EH (cell line): ENCODE measurements at regions not wholly inside any gene's neighbourhood (a gene's known extent, or its start where the extent isn't known, plus 50 kb on each side); places are given as distances from the start of the nearest gene placed in this dataset.

ENCODE experiments used
- DNase-seq: peaks from one replicate; pipeline ENCODE4 v3.0.0-alpha.2; 2015; ENCODE audit warnings: low read depth

DNA sequence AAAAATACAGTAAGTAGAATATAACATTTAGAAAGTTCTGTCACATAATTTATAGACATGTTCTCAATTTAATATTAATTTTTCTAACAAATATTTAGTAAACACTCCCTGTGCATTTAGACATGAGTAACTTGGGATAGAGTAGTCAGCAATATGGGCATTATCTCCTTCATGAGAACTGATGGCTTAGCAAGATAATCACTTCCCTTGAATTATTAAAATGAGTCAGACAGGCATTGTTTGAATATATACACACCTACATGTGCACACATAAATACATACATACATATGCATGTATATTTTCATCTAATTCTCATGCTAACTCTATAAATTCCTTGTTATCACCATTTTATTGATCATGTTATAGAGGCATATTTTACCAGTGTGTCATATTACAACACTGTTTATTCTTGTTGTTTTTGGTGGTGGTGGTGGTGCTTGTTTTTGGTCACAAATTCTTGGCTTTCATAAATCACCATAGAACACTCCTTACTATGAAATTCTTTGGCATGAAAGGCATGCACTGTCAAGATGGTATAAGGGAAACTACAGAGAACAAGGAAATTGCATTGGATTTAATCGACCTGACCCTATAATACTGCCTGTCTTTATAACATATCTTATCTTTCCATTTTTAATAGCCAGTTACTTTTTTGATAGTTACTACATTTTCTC is 434.5 kb upstream of the MANEA start:
- no peak for DNase-seq

DNA sequence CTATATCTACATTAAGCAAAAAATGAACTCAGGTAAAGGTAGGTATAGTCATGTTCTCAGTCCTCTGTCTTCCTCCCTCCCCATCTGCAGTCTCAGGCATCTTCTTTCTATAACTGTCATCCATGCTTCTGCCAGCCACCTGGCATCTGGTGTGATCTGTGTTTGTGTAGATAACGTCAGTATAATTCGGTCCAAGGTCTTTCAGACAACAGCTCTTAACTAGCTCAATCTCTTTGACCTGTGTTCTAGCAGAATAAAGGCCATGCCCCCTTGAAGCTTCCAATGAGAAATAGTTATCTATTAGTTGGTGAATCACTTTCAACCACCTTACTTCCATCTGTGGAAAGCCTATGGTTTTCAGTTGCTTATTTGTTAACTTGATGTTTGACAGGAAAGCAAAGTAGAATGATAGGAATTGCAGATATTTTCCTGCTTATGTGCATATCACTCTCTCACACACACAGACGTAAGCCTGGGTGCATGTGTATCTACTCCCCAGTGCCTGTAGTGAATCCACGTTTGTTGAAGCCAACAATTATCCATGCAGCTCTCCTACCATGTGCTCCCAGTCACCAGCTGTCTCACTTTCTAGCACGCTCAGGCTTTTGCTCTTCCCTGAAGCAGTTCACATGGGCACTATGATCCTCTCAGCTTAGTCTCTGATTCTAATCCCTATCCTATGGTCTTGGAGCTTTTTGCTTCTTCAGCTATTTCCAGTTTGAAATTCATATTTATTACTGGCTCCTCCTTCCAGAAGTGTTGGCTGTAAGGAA is 433.7 kb upstream of the MANEA start:
- no peak for DNase-seq

DNA sequence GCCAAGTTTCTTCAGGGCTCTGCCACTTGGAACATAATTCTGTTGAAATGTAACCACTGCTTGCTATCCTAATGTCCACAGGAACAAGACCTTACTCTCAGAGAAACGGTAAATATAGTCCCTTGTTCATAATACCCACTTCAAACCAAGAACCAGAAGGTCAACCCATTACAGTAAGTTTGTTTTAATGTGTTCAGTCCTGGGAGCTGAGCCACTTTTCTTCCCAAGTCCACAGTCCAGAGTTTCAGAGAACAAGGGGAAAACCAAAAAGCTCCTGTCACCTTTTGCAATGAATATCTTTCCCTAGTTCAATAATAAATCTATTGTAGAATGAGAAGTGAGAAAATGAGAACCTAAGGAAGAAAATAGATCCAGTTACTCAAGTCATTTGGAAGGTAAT is 431.9 kb upstream of the MANEA start:
- DNase-seq: no peak

DNA sequence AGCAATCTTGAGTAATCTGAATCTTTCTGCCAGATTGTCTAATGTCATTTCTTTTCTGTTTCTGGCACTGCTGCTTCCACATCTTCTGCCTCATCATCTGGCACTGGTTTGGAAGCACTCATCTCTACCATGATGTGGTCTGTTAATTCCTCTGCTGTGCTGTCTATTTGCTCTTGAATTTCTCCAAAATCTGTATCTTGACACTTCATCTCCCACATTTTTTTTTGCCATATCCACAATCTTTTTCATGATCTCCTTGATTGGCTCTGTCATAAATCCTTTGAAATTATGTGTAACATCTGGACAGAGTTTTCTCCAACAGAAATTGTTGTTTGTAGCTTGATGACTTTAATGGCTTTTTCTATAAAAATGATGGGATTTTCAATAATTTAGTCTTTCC is 417.8 kb upstream of the MANEA start:
- no peak for DNase-seq

DNA sequence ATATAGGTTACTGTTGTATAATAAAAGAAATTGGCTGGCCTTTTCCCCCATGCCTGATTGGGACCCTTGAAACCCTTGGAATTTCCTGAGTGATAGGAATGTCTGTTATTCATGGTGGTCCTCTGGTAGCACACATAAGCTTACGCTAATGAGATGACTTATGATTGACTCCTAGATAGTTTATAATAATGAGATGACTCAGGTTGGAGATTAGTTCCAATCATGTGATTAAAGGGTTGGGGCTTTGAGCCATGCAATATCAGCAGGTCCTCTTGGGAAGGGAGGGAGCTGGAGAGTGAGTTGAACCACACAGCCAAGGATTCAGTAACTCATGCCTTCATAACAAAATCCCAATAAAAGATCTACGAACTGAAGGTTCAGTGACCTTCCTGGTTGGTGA is 407.6 kb upstream of the MANEA start:
- DNase-seq: no peak

DNA sequence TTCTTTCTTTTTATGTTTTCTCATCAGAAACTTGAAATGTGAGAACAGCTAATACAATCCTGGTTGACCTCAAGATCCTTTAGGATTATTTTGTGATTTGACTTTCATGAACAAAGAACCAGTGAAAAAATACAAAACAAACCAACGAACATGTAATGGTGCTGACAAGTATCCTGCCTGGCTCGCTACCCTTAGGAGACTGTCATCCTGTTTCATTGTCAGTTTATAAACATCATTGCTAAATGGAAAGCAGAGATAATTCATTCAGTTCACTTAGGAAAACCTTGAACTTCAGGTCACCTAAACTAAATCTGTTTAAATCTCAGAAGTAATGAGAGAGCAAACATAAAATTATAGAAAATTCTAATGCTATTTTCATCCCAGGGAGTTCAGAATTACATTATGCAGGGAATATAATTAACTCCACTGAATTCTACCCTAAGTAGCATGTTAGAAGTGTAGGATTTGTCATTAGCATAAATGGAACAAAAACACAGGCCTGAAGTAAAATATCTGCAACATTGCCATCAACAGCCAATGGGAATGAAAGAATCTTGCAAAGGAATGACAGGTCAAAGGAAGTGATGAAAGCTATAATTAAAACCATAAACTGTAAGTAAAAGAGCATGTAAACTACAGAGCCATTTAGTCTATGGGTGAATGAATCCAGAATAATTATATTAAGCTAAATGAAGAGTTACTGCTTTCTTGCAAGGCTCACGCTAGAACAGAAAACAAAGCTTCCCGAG is 401.2 kb upstream of the MANEA start:
- no peak for DNase-seq

DNA sequence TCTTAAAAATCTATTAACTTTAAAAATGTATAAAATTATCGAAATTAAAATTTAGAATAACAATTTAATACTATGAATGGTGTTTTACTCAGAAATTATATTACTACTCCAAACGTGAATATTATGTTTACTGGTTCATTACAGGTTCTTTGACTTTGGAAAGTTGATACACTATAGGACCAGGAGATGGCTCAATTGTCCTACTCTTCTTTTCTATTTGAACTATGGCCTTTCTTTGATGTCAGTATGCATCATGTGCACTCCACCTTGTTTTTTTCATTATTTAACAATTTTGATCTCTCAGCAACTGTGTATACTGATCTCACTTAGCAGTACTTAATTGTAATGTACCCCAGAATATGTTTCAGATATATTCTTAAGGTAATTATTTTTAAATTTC is 391.5 kb upstream of the MANEA start:
- DNase-seq: no peak

DNA sequence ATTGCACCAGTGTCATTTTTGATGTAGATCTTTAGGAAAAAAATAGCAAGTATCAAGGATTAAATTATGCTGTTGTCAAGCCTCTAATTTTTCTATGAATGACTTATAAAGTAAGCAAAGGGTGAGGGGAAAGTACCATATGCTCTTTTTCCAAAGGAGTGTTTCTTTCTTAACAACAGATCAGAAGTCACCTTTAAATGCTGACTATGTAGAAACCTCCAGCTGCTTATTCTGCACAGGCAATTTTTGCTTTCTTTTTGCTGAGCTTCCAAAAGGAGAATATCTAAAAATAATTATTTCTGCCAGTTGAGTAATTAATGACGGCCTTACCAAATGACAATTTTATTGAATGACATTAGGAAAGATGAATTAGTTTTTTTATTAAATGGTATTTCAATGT is 390.6 kb upstream of the MANEA start:
- DNase-seq: no peak

DNA sequence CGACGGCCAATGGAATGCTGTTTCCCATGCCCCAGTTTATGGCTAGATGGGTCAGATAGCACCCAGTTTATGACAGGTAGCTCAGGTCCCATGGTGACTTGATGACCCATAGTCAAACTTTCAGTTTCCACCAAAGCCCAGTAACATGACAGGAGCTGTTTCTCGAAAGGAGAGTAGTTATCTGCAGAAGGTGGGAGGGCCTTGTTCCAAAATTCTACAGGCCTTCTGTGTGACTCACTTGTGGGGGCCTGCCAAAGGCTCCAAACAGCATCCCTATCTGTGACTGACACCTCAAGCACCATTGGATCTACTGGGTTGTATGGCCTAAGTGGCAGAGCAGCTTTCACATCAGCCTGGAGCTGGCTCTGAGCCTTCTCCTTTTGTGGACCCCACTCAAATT is 379.7 kb upstream of the MANEA start:
- DNase-seq: no peak

DNA sequence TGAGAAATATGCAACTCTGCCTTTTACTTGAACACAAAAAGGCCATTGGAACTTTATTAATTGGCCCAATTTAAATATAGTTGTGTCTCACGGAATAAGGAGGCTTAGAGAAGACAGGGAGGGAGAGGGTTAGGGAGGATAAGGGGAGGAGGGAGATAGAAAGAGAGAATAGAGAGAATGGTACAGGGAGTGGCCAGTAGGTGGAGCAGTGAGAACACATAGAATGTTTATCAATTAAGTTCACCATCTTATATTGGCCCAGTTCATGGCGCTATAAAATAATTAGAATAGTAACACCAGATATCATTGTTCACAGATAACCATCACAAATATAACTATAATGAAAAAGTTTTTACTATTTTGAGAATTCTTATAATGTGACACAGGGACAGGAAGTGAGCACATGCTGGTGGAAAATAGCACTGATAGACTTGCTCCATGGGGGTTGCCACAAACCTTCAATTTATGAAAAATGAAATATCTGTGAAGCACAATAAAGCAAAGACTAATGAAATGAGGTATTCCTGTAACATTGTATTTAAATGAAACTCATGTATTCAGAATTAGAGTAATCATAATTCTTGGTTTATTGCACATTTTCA is 374.1 kb upstream of the MANEA start:
- peak; percentile 0 for DNase-seq

DNA sequence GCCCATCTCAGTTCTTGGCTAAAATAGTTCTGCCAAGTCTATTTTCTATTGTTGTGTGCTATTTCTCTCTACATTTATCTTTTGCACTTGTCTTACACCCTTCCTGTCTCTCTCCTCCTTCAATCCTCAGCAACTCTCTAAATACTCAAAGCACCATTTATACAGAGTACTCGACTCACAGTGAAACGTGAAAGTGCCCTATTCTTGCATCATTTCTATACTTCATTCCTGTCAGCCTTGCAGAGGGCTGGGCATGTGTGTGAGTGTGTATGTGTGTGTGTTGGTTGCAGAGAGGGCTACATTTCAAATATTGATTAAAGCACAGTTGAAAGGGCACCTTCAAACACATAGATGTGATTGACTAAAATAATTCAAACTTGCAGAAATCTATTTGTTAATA is 373.2 kb upstream of the MANEA start:
- DNase-seq: no peak

DNA sequence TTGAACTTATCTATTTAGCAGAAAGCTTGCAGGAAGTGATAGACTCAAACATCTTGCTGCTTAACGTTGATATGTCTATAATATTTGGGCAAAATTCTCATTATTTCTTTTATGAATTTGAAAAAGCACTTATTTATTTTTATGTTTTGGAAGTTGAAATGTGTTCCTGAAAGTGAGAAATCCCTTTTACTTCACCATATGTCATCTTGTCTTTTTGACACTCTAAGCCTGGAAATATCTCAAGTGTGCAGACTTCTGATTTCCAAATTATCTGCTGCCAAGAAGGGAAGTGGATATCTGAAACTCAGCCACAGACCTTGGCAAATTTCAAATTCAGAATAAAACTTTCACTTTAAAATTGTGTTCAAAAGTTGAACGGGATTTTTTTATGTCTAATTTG is 368.7 kb upstream of the MANEA start:
- DNase-seq: no peak

DNA sequence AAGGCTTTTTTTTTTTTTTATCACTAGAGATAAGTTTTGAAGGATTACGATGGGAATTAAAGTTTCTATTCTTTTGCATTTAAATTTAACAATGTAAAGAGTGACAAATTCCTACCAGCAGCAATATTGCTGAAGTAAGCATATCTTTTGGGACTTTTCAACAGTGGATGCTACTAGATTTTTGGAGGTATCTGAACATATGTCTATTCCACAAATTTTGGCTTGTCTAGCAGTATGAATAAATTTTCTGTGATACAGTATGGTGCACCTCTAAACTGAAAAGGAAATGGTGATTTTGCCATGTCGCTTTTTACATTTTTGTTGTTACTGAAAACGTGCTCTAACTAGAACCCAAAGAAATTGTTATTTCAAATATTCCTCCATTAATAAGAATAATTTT is 368.3 kb upstream of the MANEA start:
- no peak for DNase-seq

DNA sequence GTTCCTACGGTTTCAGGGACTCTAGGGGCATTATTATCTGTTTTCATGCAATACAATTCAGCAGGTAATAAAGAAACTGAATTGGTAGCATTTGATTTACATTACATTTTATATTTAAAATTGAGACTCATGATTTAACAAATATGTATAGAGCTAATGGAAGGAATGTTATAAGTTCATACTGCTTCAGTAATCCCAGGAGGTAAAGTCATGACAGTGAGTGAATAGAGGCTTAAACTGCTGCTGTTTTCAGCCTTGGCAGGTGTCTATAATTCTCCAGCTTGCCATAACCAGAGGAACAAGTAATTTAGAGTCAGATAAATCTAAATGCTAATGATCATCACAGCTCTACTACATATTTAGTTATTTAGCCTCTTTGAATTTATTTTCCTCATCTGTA is 360.8 kb upstream of the MANEA start:
- no peak for DNase-seq

DNA sequence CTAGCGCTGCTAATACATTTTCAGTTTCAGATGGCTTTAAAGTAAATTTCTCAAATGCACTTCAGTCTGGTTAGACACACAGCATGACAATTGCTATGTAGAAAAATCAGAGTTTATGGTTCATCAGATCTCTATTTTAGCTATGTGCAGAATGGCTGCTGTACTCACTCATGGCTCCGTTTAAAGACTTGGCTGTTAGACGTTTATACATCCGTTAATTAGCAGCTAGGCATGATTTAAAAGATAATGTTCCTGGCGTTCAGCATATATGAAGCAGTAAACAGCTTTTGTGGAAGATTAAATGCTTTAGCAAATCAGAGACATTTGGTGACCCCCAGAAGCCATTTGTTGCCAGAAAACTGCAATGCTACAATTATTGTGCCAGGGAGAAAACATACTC is 350.0 kb upstream of the MANEA start:
- no peak for DNase-seq

DNA sequence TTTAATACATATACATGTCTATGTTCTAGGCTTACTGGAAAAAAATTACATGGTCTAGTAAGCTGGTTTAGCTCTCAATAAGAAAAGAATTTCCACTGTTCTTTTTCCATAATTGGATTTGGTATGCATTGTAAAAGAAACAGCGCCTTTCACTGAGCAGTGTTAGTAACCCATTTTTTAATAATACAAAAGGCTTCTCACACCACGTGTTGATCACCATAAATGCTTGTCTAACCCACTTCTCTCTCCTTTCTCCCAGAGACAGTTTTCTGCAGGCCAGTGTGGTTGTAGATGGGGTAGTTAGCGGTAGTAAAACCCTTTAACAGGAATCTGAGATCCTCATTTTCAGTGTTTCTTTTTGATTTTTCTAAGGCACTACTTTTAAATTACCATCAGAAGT is 348.7 kb upstream of the MANEA start:
- DNase-seq: no peak

DNA sequence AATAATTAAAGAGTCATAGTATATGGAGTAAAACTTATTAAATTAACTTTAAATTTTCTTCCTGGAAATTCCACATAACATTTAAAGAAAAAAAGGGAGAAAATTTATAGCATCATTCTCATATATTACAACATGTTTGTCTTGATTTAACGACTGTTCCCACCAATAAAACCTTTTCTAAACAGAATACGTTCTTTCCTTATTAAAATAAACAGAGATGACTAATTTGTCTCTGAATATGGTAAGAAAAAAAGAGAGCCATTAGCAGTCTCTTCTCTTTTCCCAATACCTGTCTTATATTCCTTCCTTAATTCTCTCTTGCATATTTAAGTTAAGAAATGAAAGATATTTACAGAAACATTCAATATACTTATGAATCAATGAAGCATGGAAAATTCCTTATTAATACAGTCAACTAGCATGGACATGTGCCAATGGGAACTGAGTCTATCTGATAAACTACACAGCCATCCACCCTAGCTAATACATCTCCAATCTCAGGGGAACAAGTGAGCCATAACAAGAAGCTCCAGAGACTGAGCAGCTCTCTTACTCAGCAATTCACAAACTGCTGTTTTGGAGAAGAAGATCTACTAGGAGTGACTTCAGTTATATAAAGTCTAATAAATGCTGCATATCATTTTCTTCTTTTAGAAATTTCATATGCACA is 347.1 kb upstream of the MANEA start:
- no peak for DNase-seq

DNA sequence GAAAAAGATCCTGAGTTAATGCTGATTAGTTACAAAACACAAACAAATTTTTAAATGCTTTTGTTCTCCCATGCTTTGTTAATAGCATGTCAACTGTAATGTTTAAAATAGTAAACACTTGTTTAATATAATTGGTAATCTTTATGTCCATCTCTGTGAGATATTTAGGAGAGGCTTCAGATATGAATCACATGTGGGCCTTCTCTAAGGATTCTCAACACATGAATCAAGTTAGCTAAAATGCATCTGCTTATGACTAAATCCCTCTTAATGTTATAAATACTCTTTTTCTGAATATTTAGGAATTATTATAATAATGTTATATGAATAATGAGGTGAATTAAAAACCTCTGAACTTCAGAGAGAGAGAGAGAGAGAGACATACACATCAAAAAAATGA is 345.9 kb upstream of the MANEA start:
- DNase-seq: no peak

DNA sequence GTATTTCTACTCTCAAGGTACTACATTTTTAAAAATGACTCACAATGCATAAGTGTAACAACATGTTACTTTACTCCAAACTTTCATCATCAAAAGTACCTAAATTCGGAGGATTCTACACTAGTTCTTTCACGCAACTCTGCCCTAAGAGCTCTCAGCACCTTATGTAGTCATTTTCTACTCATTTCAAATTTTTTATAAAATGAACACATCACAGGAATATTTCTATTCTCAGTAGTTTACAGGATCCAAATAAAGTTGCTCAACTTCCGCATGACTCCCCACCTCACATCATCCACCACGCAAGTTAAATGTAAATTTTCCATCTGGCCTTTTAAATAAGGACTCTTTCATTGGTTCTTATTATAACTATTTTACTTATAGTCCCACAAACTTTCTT is 344.9 kb upstream of the MANEA start:
- DNase-seq: no peak

DNA sequence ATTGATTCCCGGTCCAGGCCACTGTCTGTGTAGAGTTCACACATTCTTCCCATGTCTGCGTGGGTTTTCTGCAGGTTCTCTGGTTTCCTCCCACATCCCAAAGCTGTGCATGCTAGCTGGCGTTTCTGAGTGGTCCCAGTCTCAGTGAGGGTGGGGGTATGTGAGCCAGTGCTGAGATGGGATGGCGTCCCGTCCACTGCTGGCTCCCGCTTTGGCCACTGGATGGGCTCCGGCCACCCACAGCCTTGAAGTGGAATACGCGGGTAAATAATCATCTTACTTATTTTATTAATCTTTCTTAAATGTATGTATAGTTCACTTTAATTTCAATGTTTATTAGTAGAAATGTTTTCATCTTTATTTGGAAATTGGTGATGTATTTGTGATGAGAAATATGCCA is 343.5 kb upstream of the MANEA start:
- no peak for DNase-seq

DNA sequence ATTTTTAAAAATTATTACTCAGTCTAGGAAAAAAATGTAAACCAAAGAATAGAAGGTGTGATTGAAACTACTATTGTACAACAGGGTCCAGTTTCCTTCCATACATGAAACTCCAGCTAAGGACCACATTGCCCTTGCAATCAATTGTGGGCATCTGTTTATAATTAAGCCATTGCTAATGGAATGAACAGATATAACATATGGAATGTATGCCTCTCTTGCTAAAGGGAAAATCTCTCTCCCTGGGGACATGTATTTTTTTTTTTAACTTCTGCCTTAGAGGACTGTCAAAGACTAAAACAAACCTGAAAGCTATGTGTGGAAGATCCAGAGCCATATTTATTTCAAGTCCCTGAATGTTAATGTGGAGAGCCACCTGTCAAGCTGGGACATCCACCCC is 336.8 kb upstream of the MANEA start:
- no peak for DNase-seq

DNA sequence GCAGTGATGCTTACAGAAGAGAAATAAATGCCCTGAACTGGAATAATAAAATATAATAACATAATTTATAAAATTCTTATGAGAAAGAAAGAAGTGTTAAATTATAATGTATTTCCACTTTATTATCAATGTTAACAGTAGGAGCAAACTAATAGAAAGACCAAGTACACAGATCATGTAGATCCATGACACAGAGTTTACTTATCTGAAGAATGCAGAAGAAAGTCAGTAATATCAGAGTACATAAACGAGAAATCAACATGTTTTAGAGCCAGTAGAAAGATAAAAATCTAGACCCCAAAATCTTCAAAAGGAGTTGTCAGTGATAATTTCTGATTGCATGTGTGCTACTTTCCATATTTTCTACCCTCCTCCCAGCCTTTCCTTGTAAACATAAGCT is 334.8 kb upstream of the MANEA start:
- DNase-seq: no peak
